ENCODE measurements at regions not wholly inside any gene's neighbourhood (a gene's known extent, or its start where the extent isn't known, plus 50 kb on each side); places are given as distances from the start of the nearest gene placed in this dataset.

GRCh38 chr21:43323244-43324005, 103.5 kb downstream of the SIK1 start:
- TF ChIP-seq CTCF (conservative IDR thresholded peaks at IDR 0.05; ENCODE audit: low read length) (no peak), EZH2phosphoT487 (IDR thresholded peaks at IDR 0.05; ENCODE audit: borderline replicate concordance) (no peak)

Data from Loucy (cell line).